Neural progenitor cell (in vitro differentiated cells): ENCODE measurements at regions not wholly inside any gene's neighbourhood (a gene's known extent, or its start where the extent isn't known, plus 50 kb on each side); places are given as distances from the start of the nearest gene placed in this dataset.
A peak's percentile ranks its signal among the peaks of the same experiment; 100 is the strongest.

Experiments used
- DNase-seq: peaks from one replicate; pipeline ENCODE4 v3.0.0-alpha.2; 2016; ENCODE audit warnings: low spot score
- H2AFZ ChIP-seq: fragments of 200-600 bp; sonication (generic); replicated peaks from 2 replicates; pipeline ENCODE4 v1.6.1; 2016; ENCODE audit warnings: antibody characterized with exemption
- H3F3A ChIP-seq: fragments of 200-600 bp; sonication (generic); 2 replicates; pipeline ENCODE4 v1.6.1; 2016; ENCODE audit warnings: antibody characterized with exemption, low read depth
- H3K27ac ChIP-seq: fragments of 200-600 bp; sonication (generic); 2 replicates; pipeline ENCODE4 v1.5.1; 2016; ENCODE audit warnings: mild to moderate bottlenecking
- H3K27me3 ChIP-seq: fragments of 200-600 bp; sonication (generic); 2 replicates; pipeline ENCODE4 v1.6.1; 2016; ENCODE audit warnings: mild to moderate bottlenecking, moderate library complexity
- H3K36me3 ChIP-seq: fragments of 200-600 bp; sonication (generic); 2 replicates; pipeline ENCODE4 v1.5.1; 2016
- H3K4me1 ChIP-seq: fragments of 200-600 bp; sonication (generic); 2 replicates; pipeline ENCODE4 v1.6.1; 2016; ENCODE audit warnings: mixed run types
- H3K4me2 ChIP-seq: fragments of 200-600 bp; sonication (generic); 2 replicates; pipeline ENCODE4 v1.6.1; 2016
- H3K4me3 ChIP-seq: fragments of 200-600 bp; sonication (generic); 2 replicates; pipeline ENCODE4 v1.5.1; 2016
- H3K79me2 ChIP-seq: fragments of 200-600 bp; sonication (generic); 2 replicates; pipeline ENCODE4 v1.6.1; 2016; ENCODE audit warnings: low read depth
- H3K9ac ChIP-seq: fragments of 200-600 bp; sonication (generic); 2 replicates; pipeline ENCODE4 v1.6.1; 2016
- H3K9me3 ChIP-seq: fragments of 200-600 bp; sonication (generic); 2 replicates; pipeline ENCODE4 v1.5.1; 2016; ENCODE audit warnings: low read depth
- H4K20me1 ChIP-seq: fragments of 200-600 bp; sonication (generic); 2 replicates; pipeline ENCODE4 v1.6.1; 2016; ENCODE audit warnings: low read depth
- H3K27ac Mint-ChIP-seq: 3 replicates; pipeline ENCODE4 v1.8.0; 2021; ENCODE audit warnings: mixed read lengths
- H3K27me3 Mint-ChIP-seq: 2 replicates; pipeline ENCODE4 v1.8.0; 2022; ENCODE audit warnings: low read depth, mild to moderate bottlenecking, inconsistent platforms, moderate library complexity, mixed read lengths; ENCODE audit not compliant: insufficient read depth
- H3K36me3 Mint-ChIP-seq: 3 replicates; pipeline ENCODE4 v1.8.0; 2021; ENCODE audit warnings: mixed read lengths
- H3K4me1 Mint-ChIP-seq: 3 replicates; pipeline ENCODE4 v1.8.0; 2021; ENCODE audit warnings: mixed read lengths
- H3K4me3 Mint-ChIP-seq: 3 replicates; pipeline ENCODE4 v1.8.0; 2021; ENCODE audit warnings: mild to moderate bottlenecking, moderate library complexity, mixed read lengths
- H3K9me3 Mint-ChIP-seq: 3 replicates; pipeline ENCODE4 v1.8.0; 2020; ENCODE audit warnings: mixed read lengths
- CTCF ChIP-seq: fragments of 200-600 bp; sonication (generic); IDR thresholded peaks from 2 replicates; pipeline ENCODE4 v1.5.1; 2017; ENCODE audit warnings: antibody characterized with exemption, mild to moderate bottlenecking
- EZH2 ChIP-seq: fragments of 200-600 bp; sonication (generic); IDR thresholded peaks from 2 replicates; pipeline ENCODE4 v1.6.1; 2017; ENCODE audit warnings: antibody characterized with exemption, mild to moderate bottlenecking, moderate library complexity
- EZH2phosphoT487 ChIP-seq: fragments of 200-600 bp; sonication (generic); IDR thresholded peaks from 2 replicates; pipeline ENCODE4 v1.6.1; 2017; ENCODE audit warnings: antibody characterized with exemption

GRCh38 chr2:136383167-136383566 is 265.2 kb upstream of the CXCR4 start:
- Histone ChIP-seq H3K36me3 (no peaks in the 10 kb centered on the region), H3K27ac (no peak overlapping the region), H3K9me3 (no peaks in the 10 kb centered on the region), H3K4me1 (no peaks in the 10 kb centered on the region), H3K4me2 (no peak overlapping the region), H4K20me1 (no peaks in the 10 kb centered on the region), H2AFZ (no peak overlapping the region), H3K4me3 (no peak overlapping the region), H3K79me2 (no peaks in the 10 kb centered on the region), H3K9ac (no peak overlapping the region), H3F3A (no peaks in the 10 kb centered on the region), H3K27me3 (no peaks in the 10 kb centered on the region)
- DNase-seq, result no peak
- no peak overlapping the region for H3K27ac Mint-ChIP-seq
- peaks cover 2% of the 10 kb centered on the region for H3K27me3 Mint-ChIP-seq
- no peak overlapping the region for H3K4me3 Mint-ChIP-seq
- H3K36me3 Mint-ChIP-seq, result no peaks in the 10 kb centered on the region
- peaks cover 18% of the 10 kb centered on the region for H3K4me1 Mint-ChIP-seq
- H3K9me3 Mint-ChIP-seq, result no peaks in the 10 kb centered on the region
- no peak for TF ChIP-seq EZH2
- TF ChIP-seq EZH2phosphoT487, result no peak
- no peak for TF ChIP-seq CTCF

- H3K4me1 Mint-ChIP-seq, result peaks cover 26% of the 10 kb centered on the region
- no peaks in the 10 kb centered on the region for H3K36me3 Mint-ChIP-seq
- Histone ChIP-seq H3K27me3 (no peaks in the 10 kb centered on the region), H3K9me3 (no peaks in the 10 kb centered on the region), H3K4me2 (no peak overlapping the region), H3K4me1 (no peaks in the 10 kb centered on the region), H3K79me2 (no peaks in the 10 kb centered on the region), H3K4me3 (no peak overlapping the region), H3F3A (no peaks in the 10 kb centered on the region), H3K27ac (no peak overlapping the region), H3K36me3 (no peaks in the 10 kb centered on the region), H2AFZ (no peak overlapping the region), H3K9ac (no peak overlapping the region), H4K20me1 (no peaks in the 10 kb centered on the region)
- H3K27me3 Mint-ChIP-seq, result peaks cover 2% of the 10 kb centered on the region
- TF ChIP-seq EZH2phosphoT487 (no peak), EZH2 (no peak), CTCF (no peak)
- peak overlapping the region; percentile 43 for H3K27ac Mint-ChIP-seq
- DNase-seq, result no peak
- H3K4me3 Mint-ChIP-seq, result no peak overlapping the region
- H3K9me3 Mint-ChIP-seq, result no peaks in the 10 kb centered on the region
Measured at GRCh38 chr2:136381722-136382633, 264.0 kb upstream of the CXCR4 start.

- H3K27ac ChIP-seq, result no peak overlapping the region
- H3K36me3 ChIP-seq, result no peaks in the 10 kb centered on the region
- TF ChIP-seq CTCF (no peak), EZH2 (no peak), EZH2phosphoT487 (no peak)
- no peak overlapping the region for H3K4me2 ChIP-seq
- Mint-ChIP-seq H3K36me3 (no peaks in the 10 kb centered on the region), H3K9me3 (no peaks in the 10 kb centered on the region), H3K27ac (peak overlapping the region; percentile 40), H3K27me3 (peaks cover 2% of the 10 kb centered on the region), H3K4me1 (peaks cover 33% of the 10 kb centered on the region), H3K4me3 (no peak overlapping the region)
- no peaks in the 10 kb centered on the region for H3K4me1 ChIP-seq
- H3K9me3 ChIP-seq, result no peaks in the 10 kb centered on the region
- no peaks in the 10 kb centered on the region for H3K79me2 ChIP-seq
- no peaks in the 10 kb centered on the region for H3K27me3 ChIP-seq
- H3K4me3 ChIP-seq, result no peak overlapping the region
- H4K20me1 ChIP-seq, result no peaks in the 10 kb centered on the region
- DNase-seq, result no peak
- no peaks in the 10 kb centered on the region for H3F3A ChIP-seq
- no peak overlapping the region for H2AFZ ChIP-seq
- no peak overlapping the region for H3K9ac ChIP-seq
Measured at GRCh38 chr2:136381245-136381644, 263.3 kb upstream of the CXCR4 start.
